ENCODE measurements at regions not wholly inside any gene's neighbourhood (a gene's known extent, or its start where the extent isn't known, plus 50 kb on each side); places are given as distances from the start of the nearest gene placed in this dataset.

DNA sequence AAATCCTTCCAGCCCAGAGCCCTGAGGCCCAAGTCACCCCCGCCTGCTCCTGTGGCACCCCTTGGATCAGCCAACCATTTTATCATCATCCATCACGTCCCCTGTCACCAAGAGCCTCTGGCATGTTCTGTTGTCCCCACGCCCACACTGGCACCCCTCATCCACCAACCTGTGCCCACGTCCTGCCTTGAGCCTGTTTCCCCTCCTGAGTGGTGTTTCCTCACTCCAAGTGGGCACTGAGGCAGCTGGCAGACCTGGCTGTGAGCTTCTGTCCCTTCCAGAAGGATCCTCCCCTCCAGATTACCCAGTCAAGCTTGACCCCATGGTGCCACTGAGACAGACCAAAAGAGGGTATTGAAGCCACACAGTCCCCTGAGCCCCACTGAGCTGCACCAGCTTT is 71.4 kb upstream of the ANTXRL start:
- Histone ChIP-seq H3K9ac (ENCODE audit: extremely low read depth, low read length, poor library complexity, severe bottlenecking) (no peak overlapping the region), H3K27ac (ENCODE audit: low read depth, low read length) (no peak overlapping the region), H3K4me3 (ENCODE audit: low read length) (no peak overlapping the region), H3K9me3 (ENCODE audit: control insufficient read depth, low read length) (no peaks in the 10 kb centered on the region), H3K27me3 (ENCODE audit: control insufficient read depth, insufficient read depth, low read length, poor library complexity, severe bottlenecking) (no peaks in the 10 kb centered on the region), H3K4me1 (ENCODE audit: control insufficient read depth, insufficient read depth, low read length) (no peaks in the 10 kb centered on the region), H3K36me3 (ENCODE audit: control insufficient read depth, insufficient read depth, low read length) (no peaks in the 10 kb centered on the region)
- 86 to 91% methylated on average over 4 of the region's 4 CpGs for WGBS, 2 experiments (ENCODE audit: insufficient coverage in 1 of 2, insufficient read length in 1 of 2)
- Mint-ChIP-seq H3K36me3 (ENCODE audit: low read depth) (no peaks in the 10 kb centered on the region), H3K4me3 (no peak overlapping the region), H3K9me3 (no peaks in the 10 kb centered on the region), H3K27ac (no peak overlapping the region), H3K4me1 (no peaks in the 10 kb centered on the region), H3K27me3 (ENCODE audit: insufficient read depth) (peaks cover 4% of the 10 kb centered on the region)
- no peak for DNase-seq
- TF ChIP-seq, protein P1, sequence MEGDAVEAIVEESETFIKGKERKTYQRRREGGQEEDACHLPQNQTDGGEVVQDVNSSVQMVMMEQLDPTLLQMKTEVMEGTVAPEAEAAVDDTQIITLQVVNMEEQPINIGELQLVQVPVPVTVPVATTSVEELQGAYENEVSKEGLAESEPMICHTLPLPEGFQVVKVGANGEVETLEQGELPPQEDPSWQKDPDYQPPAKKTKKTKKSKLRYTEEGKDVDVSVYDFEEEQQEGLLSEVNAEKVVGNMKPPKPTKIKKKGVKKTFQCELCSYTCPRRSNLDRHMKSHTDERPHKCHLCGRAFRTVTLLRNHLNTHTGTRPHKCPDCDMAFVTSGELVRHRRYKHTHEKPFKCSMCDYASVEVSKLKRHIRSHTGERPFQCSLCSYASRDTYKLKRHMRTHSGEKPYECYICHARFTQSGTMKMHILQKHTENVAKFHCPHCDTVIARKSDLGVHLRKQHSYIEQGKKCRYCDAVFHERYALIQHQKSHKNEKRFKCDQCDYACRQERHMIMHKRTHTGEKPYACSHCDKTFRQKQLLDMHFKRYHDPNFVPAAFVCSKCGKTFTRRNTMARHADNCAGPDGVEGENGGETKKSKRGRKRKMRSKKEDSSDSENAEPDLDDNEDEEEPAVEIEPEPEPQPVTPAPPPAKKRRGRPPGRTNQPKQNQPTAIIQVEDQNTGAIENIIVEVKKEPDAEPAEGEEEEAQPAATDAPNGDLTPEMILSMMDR (conservative IDR thresholded peaks at IDR 0.05) = no peak

DNA sequence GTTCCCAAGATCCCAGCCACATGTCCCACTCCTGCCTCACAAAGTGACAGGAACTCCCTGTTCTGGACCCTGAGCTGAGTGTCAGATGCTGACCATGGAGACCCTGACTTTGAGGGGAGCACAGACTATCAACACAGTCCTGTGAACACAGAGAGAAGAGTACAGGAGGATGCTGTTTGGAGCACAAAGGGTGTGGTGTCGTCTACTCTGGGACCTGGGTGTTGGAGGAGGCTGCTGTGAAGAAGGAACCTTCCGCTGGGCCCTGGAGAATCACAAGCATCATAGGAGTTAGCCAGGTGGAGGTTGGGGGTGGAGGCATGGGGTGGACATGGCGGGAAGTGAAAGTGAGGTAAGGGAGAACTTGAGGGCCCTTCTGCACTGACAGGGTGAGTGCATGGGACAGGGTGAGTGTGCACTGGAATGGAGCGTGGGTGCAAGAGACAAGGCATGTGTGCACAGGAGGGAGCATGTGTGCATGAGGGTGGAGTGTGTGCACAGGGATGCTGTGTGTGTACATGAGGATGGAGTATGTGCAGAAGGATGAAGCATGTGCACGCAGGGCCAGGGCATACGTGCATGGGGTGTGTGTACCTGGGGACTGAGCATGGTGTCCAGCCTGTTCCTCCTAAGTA is 70.7 kb upstream of the ANTXRL start:
- no peak overlapping the region for H3K4me3 Mint-ChIP-seq
- Histone ChIP-seq H3K9me3 (ENCODE audit: control insufficient read depth, low read length) (no peaks in the 10 kb centered on the region), H3K27ac (ENCODE audit: low read depth, low read length) (no peak overlapping the region), H3K4me3 (ENCODE audit: low read length) (no peak overlapping the region), H3K9ac (ENCODE audit: extremely low read depth, low read length, poor library complexity, severe bottlenecking) (no peak overlapping the region), H3K36me3 (ENCODE audit: control insufficient read depth, insufficient read depth, low read length) (no peaks in the 10 kb centered on the region), H3K4me1 (ENCODE audit: control insufficient read depth, insufficient read depth, low read length) (no peaks in the 10 kb centered on the region), H3K27me3 (ENCODE audit: control insufficient read depth, insufficient read depth, low read length, poor library complexity, severe bottlenecking) (no peaks in the 10 kb centered on the region)
- no peak for DNase-seq
- H3K36me3 Mint-ChIP-seq (ENCODE audit: low read depth) = no peaks in the 10 kb centered on the region
- no peak overlapping the region for H3K27ac Mint-ChIP-seq
- no peaks in the 10 kb centered on the region for H3K9me3 Mint-ChIP-seq
- no peaks in the 10 kb centered on the region for H3K4me1 Mint-ChIP-seq
- 90 to 96% methylated on average over 3 to 6 of the region's 6 CpGs for WGBS, 2 experiments (ENCODE audit: insufficient coverage in 1 of 2, insufficient read length in 1 of 2)
- TF ChIP-seq, protein P1 (conservative IDR thresholded peaks at IDR 0.05) = no peak
- peaks cover 4% of the 10 kb centered on the region for H3K27me3 Mint-ChIP-seq (ENCODE audit: insufficient read depth)

DNA sequence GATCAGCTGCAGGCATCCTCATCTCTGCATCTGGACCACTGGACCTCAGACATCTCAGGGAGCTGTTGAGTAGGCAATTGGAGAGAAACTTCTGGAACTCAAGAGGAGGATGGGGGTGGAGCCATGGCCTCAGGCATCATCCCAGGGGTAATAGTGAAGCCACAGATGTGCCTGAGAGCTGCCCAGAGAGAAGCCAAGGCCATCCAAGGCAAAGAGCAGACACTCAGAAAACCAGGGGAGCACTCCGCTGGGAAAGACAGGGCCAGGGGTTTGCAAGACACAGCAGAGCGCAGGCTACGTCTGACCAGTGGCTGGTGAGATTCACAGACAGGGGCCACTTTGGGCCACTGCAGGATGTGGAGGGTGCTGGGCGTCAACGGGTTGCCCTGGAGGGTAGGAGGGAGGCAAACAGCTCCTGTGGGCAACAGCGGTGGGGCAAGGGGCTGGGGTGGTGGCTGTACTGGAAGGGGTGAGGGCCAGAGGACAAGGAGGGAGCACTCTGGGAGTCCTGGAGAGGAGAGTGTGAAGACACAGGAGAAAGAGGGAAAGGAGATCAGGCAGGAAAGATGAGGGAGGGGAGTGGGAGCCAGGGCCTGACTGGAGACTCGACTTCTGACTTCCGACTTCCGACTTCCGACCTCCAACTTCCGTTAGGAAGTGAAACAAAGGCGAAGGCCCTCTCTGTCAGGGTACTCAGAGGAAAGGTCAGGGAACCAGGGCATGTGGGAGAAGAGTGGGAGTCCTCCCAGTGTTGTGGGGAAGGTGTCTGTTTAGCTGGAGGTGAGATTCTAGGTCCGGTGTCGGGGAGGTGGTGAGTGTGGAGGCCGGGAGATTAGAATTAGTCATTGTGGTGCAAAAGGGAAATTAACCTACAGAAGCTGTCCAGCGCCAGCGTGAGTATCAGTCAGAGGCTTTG is 69.7 kb upstream of the ANTXRL start:
- no peak overlapping the region for H3K27ac ChIP-seq (ENCODE audit: low read depth, low read length)
- no peak for DNase-seq
- H3K36me3 ChIP-seq (ENCODE audit: control insufficient read depth, insufficient read depth, low read length) = no peaks in the 10 kb centered on the region
- Mint-ChIP-seq H3K9me3 (no peaks in the 10 kb centered on the region), H3K27ac (no peak overlapping the region), H3K4me1 (no peaks in the 10 kb centered on the region), H3K27me3 (ENCODE audit: insufficient read depth) (peaks cover 4% of the 10 kb centered on the region), H3K4me3 (no peak overlapping the region), H3K36me3 (ENCODE audit: low read depth) (no peaks in the 10 kb centered on the region)
- H3K27me3 ChIP-seq (ENCODE audit: control insufficient read depth, insufficient read depth, low read length, poor library complexity, severe bottlenecking) = no peaks in the 10 kb centered on the region
- no peak overlapping the region for H3K4me3 ChIP-seq (ENCODE audit: low read length)
- H3K9me3 ChIP-seq (ENCODE audit: control insufficient read depth, low read length) = no peaks in the 10 kb centered on the region
- 91 to 94% methylated on average over 13 to 17 of the region's 17 CpGs for WGBS, 2 experiments (ENCODE audit: insufficient coverage in 1 of 2, insufficient read length in 1 of 2)
- TF ChIP-seq, protein P1 (conservative IDR thresholded peaks at IDR 0.05) = no peak
- H3K9ac ChIP-seq (ENCODE audit: extremely low read depth, low read length, poor library complexity, severe bottlenecking) = no peak overlapping the region
- H3K4me1 ChIP-seq (ENCODE audit: control insufficient read depth, insufficient read depth, low read length) = no peaks in the 10 kb centered on the region

Measured in endodermal cell (in vitro differentiated cells).